Activated CD8-positive, alpha-beta memory T cell treated with anti-CD3 and anti-CD28 coated beads, Interleukin-2, amount 10 ng/mL, durations not matched to agents 7 days and 5 days (primary cell): ENCODE measurements at regions not wholly inside any gene's neighbourhood (a gene's known extent, or its start where the extent isn't known, plus 50 kb on each side); places are given as distances from the start of the nearest gene placed in this dataset.

Experiments
- ATAC-seq: fragments of 150-1000 bp; cut with Tn5 transposase; one replicate; pipeline ENCODE4 v1.10.0; 2021; ENCODE audit warnings: moderate library complexity
- CTCF ChIA-PET: fragments of 350-600 bp; sonication (Branson Sonifier 250); formaldehyde crosslinking; loops from one replicate; lab custom pipeline; 2021; ENCODE audit warnings: antibody characterized with exemption; lab: Charles Lee
- DNase-seq: peaks from one replicate; pipeline ENCODE4 v3.0.0-alpha.2; 2020
- H3K27ac Mint-ChIP-seq: one replicate; pipeline ENCODE4 v1.8.0; 2021; ENCODE audit warnings: mild to moderate bottlenecking, mixed read lengths
- H3K27me3 Mint-ChIP-seq: one replicate; pipeline ENCODE4 v1.8.0; 2021; ENCODE audit warnings: mixed read lengths
- H3K36me3 Mint-ChIP-seq: one replicate; pipeline ENCODE4 v1.8.0; 2021; ENCODE audit warnings: mild to moderate bottlenecking, mixed read lengths
- H3K4me1 Mint-ChIP-seq: one replicate; pipeline ENCODE4 v1.8.0; 2021; ENCODE audit warnings: mixed read lengths
- H3K4me3 Mint-ChIP-seq: one replicate; pipeline ENCODE4 v1.8.0; 2021; ENCODE audit warnings: mild to moderate bottlenecking, moderate library complexity, mixed read lengths
- H3K9me3 Mint-ChIP-seq: one replicate; pipeline ENCODE4 v1.8.0; 2022; ENCODE audit warnings: low read depth, mixed read lengths

DNA sequence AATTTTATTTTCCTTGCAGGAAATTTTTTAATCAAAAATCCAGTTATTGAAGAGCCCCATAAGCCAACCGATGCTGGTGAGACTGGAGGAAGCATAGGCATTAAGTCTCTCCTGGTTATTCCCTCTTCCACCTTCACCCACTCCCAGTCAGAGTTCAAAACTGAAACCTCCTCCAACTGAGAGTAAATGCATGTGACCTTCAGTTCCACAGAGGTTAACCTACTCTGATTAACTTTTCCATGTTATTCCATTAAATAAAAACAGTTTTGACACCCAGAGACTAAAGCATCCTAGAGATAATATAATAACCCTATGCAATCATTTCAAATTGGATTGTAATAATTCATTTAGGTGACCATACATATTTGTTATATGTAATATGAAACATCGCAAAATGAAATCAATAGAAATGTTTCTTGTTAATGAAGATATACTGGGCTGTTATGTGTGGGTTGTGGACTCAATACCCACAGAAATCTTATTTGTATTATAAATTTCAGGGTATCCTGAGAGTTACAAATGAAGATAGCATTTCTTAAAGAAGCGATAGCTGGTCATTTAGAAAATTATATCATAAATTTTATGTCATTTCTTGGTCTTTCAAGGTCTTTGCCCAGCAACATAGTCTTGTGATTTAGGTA, 376.5 kb downstream of the SETD4 start:
- Mint-ChIP-seq H3K4me3 (no peak overlapping the region), H3K4me1 (no peaks in the 10 kb centered on the region), H3K36me3 (no peaks in the 10 kb centered on the region), H3K27ac (no peak overlapping the region), H3K27me3 (peaks cover 38% of the 10 kb centered on the region), H3K9me3 (no peaks in the 10 kb centered on the region)
- CTCF ChIA-PET, result no interaction called here
- no peak for ATAC-seq
- DNase-seq, result no peak

DNA sequence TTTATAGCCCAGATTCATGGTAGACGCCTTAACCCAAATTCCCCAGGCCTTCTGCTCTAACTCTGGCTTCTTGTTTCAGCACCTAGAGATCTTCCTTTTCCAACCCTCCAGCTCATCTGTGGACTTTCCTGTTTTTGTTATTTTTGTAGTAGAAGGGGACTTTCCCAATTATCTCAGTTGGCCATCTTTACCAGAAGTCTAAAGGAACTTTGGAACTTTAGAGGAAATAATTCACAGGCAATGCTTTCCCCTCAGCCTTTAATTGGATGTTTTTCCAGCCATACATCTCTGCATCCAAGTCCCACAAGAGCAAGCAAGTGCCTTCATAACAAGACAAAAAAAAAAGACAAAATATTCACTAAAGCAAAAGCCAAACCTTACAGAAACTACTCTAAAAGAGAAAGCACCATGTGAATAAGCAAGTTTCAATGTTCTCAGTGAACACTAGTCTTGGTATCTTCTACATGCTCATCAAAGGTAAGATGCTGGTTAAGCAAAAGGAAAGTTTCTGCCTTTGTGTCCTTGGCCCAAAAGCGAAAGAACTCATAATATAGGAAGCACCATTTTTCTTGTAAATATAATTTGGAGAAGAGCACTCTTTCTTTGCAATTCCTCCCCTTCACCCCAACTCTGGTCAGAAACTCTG, 377.3 kb downstream of the SETD4 start:
- no peaks in the 10 kb centered on the region for H3K36me3 Mint-ChIP-seq
- H3K27me3 Mint-ChIP-seq, result peaks cover 39% of the 10 kb centered on the region
- CTCF ChIA-PET, result no interaction called here
- no peaks in the 10 kb centered on the region for H3K4me1 Mint-ChIP-seq
- no peaks in the 10 kb centered on the region for H3K9me3 Mint-ChIP-seq
- H3K27ac Mint-ChIP-seq, result no peak overlapping the region
- no peak for ATAC-seq
- no peak for DNase-seq
- no peak overlapping the region for H3K4me3 Mint-ChIP-seq

- Mint-ChIP-seq H3K9me3 (no peaks in the 10 kb centered on the region), H3K4me1 (no peaks in the 10 kb centered on the region), H3K36me3 (no peaks in the 10 kb centered on the region), H3K4me3 (no peak overlapping the region), H3K27ac (no peak overlapping the region), H3K27me3 (peaks cover 29% of the 10 kb centered on the region)
- ATAC-seq (no peak), DNase-seq (no peak)
- CTCF ChIA-PET, result interaction anchor here (0.6 kb wide), 1 partner anchor 166 kb away, joined by 3 read pairs; no protein-coding TSS in a partner anchor
Observed at GRCh38 chr21:35681946-35682345, 378.4 kb downstream of the SETD4 start.

DNA sequence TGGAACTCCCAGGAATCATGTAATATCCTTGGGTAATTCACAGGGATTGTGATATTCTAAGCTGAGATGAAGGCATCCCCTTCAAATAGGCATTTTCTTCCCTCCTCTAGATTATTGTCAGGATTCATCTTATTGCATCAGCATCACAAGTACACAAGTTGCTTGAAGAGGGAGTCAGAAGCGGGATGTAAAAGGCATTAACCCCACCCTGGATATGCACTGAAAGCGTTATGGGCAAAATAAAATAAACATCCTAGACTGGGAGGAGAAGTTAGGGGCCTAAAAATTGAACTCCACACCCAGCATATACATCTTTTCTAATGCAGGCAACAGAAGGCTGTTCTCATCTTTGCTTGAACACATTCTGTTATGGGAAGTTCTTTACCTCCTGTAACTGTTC, 381.2 kb downstream of the SETD4 start:
- ATAC-seq (no peak), DNase-seq (no peak)
- no peaks in the 10 kb centered on the region for H3K9me3 Mint-ChIP-seq
- H3K4me1 Mint-ChIP-seq, result no peaks in the 10 kb centered on the region
- no peaks in the 10 kb centered on the region for H3K36me3 Mint-ChIP-seq
- peaks cover 17% of the 10 kb centered on the region for H3K27me3 Mint-ChIP-seq
- H3K27ac Mint-ChIP-seq, result no peak overlapping the region
- no peak overlapping the region for H3K4me3 Mint-ChIP-seq
- CTCF ChIA-PET, result no interaction called here

GRCh38 chr21:35678393-35678792, 381.9 kb downstream of the SETD4 start:
- Mint-ChIP-seq H3K9me3 (no peaks in the 10 kb centered on the region), H3K4me1 (no peaks in the 10 kb centered on the region), H3K4me3 (no peak overlapping the region), H3K27me3 (peaks cover 13% of the 10 kb centered on the region), H3K36me3 (no peaks in the 10 kb centered on the region), H3K27ac (no peak overlapping the region)
- CTCF ChIA-PET, result no interaction called here
- no peak for ATAC-seq
- no peak for DNase-seq

GRCh38 chr21:35677298-35677841, 383.0 kb downstream of the SETD4 start:
- Mint-ChIP-seq H3K9me3 (no peaks in the 10 kb centered on the region), H3K4me3 (no peak overlapping the region), H3K27me3 (peaks cover 9% of the 10 kb centered on the region), H3K4me1 (no peaks in the 10 kb centered on the region), H3K27ac (no peak overlapping the region), H3K36me3 (no peaks in the 10 kb centered on the region)
- ATAC-seq (no peak), DNase-seq (no peak)
- CTCF ChIA-PET, result interaction anchor here (1.2 kb wide), 1 partner anchor 21 kb away, joined by 3 read pairs; no protein-coding TSS in a partner anchor

DNA sequence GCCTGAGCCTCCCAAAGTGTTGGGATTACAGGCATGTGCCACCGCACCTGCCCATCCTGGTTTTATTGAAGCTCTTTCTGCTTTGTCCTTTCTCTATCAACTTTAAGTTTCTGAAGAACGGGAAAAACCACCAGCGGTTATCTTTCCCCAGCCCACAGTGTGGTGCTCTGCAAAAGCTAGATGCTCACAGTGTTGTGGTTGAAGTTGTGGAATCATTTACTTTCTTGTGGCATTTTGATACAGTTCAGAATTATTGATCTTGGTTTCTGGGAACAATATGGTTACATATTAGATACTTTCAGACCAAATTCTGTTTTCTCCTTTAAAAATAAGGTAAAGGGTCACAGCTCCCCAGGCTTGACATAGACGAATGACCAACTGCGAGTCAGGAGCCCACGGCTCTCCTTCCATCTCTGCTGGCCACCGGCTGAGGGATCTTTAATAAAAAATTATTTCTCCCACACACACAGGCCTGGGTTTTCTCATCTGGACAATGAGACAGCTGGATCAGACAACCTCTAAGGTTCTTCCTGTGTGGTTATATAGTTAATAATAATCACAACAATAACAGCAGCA, 385.3 kb downstream of the SETD4 start:
- DNase-seq, result no peak
- no peaks in the 10 kb centered on the region for H3K36me3 Mint-ChIP-seq
- no peaks in the 10 kb centered on the region for H3K9me3 Mint-ChIP-seq
- H3K4me1 Mint-ChIP-seq, result no peaks in the 10 kb centered on the region
- H3K27me3 Mint-ChIP-seq, result peaks cover 9% of the 10 kb centered on the region
- no peak overlapping the region for H3K4me3 Mint-ChIP-seq
- CTCF ChIA-PET, result no interaction called here
- H3K27ac Mint-ChIP-seq, result no peak overlapping the region
- no peak for ATAC-seq

DNA sequence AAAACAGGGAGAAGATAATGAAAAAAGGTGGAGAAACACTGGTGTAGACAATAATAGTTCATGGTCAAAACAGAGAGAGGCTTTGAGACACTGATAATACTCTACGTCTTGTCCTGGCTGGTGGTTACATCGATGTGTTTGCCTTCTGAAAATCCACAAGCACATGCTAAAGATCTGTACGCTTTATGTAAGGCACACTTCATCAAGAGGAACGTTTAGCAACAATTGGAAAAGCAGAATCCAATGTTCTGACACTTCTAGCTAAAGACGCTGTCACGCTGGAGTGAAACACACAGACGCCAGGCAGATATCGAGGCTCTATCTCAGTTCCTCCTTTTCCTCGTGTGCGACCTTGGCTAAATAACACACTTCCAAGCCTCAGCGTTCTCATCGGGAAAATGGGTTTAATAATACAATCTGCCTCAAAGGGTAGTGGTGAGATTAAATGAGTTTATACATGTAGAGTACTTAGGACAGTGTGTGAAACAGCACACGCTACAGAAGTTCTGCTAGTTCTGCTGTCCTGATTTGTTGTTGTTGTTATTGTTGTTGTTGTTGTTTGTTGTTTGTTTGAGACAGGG, 386.1 kb downstream of the SETD4 start:
- peaks cover 5% of the 10 kb centered on the region for H3K27me3 Mint-ChIP-seq

DNA sequence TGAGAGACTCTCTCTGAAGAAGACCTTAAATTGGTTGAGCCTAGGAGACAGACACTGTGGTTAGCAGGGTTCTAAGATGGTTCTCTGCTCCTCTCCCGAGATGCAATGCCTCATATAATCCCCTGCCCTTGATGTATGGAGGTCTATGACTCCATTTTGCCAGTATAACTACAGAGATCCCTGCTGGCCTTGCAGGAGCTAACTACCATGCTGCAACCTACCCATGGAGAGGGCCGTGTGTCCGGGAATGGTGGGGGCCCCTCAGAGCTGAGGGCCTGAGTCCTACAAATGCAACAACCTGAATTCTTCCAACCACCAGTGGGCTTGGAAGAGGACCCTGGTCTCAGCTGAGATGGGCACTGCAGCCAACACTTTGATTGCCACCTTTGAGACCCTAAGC, 388.0 kb downstream of the SETD4 start:
- no peak for DNase-seq
- Mint-ChIP-seq H3K9me3 (no peaks in the 10 kb centered on the region), H3K4me1 (no peaks in the 10 kb centered on the region), H3K27me3 (peaks cover 12% of the 10 kb centered on the region), H3K4me3 (no peak overlapping the region), H3K36me3 (no peaks in the 10 kb centered on the region), H3K27ac (no peak overlapping the region)
- no peak for ATAC-seq
- CTCF ChIA-PET, result no interaction called here

More for the DNA sequence above, 386.1 kb downstream of the SETD4 start:
- no peak overlapping the region for H3K4me3 Mint-ChIP-seq
- no peaks in the 10 kb centered on the region for H3K36me3 Mint-ChIP-seq
- ATAC-seq (no peak), DNase-seq (no peak)
- H3K4me1 Mint-ChIP-seq, result no peaks in the 10 kb centered on the region
- H3K9me3 Mint-ChIP-seq, result no peaks in the 10 kb centered on the region
- CTCF ChIA-PET, result no interaction called here
- no peak overlapping the region for H3K27ac Mint-ChIP-seq

GRCh38 chr21:35664683-35665082, 395.6 kb downstream of the SETD4 start:
- CTCF ChIA-PET, result no interaction called here
- H3K4me1 Mint-ChIP-seq, result no peaks in the 10 kb centered on the region
- H3K27me3 Mint-ChIP-seq, result peaks cover 36% of the 10 kb centered on the region
- no peak overlapping the region for H3K4me3 Mint-ChIP-seq
- DNase-seq, result no peak
- H3K27ac Mint-ChIP-seq, result no peak overlapping the region
- H3K9me3 Mint-ChIP-seq, result no peaks in the 10 kb centered on the region
- no peaks in the 10 kb centered on the region for H3K36me3 Mint-ChIP-seq
- peak; percentile 16 for ATAC-seq

GRCh38 chr21:35663856-35664606, 396.3 kb downstream of the SETD4 start:
- CTCF ChIA-PET, result no interaction called here
- H3K27me3 Mint-ChIP-seq, result peaks cover 34% of the 10 kb centered on the region

GRCh38 chr21:35658242-35658641, 402.1 kb downstream of the SETD4 start:
- no peak overlapping the region for H3K4me3 Mint-ChIP-seq
- no peaks in the 10 kb centered on the region for H3K9me3 Mint-ChIP-seq
- no peak for ATAC-seq
- no peaks in the 10 kb centered on the region for H3K4me1 Mint-ChIP-seq
- peaks cover 12% of the 10 kb centered on the region for H3K27me3 Mint-ChIP-seq
- DNase-seq, result no peak
- CTCF ChIA-PET, result no interaction called here
- no peak overlapping the region for H3K27ac Mint-ChIP-seq
- no peaks in the 10 kb centered on the region for H3K36me3 Mint-ChIP-seq

More at GRCh38 chr21:35663856-35664606, 396.3 kb downstream of the SETD4 start:
- H3K4me3 Mint-ChIP-seq, result no peak overlapping the region
- H3K36me3 Mint-ChIP-seq, result no peaks in the 10 kb centered on the region
- no peak overlapping the region for H3K27ac Mint-ChIP-seq
- no peaks in the 10 kb centered on the region for H3K9me3 Mint-ChIP-seq
- ATAC-seq, result no peak
- DNase-seq, result no peak
- no peaks in the 10 kb centered on the region for H3K4me1 Mint-ChIP-seq

DNA sequence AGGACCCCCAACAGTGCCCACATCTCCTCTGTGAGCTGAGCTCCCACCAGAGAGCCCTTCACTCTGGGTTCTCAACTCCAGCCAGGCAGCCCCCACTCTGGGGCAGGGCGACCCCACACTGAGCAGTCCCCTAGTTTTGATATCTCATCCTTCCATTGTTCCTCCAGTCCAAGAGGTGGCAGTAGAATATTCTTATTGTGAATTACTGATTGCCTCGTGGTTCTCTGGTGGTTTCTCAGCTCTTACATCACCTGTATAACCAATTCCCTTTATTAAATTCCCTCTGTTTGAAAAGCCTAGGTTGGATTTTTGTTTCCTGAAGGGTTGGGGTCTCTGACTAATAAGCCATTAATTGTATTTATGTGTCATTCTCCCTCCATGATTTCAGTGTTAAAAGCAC, 407.5 kb downstream of the SETD4 start:
- Mint-ChIP-seq H3K36me3 (no peaks in the 10 kb centered on the region), H3K4me3 (no peak overlapping the region), H3K27me3 (peaks cover 15% of the 10 kb centered on the region), H3K9me3 (no peaks in the 10 kb centered on the region), H3K27ac (no peak overlapping the region), H3K4me1 (no peaks in the 10 kb centered on the region)
- no peak for DNase-seq
- CTCF ChIA-PET, result no interaction called here
- ATAC-seq, result no peak
